M059J (cell line): ENCODE measurements at regions not wholly inside any gene's neighbourhood (a gene's known extent, or its start where the extent isn't known, plus 50 kb on each side); places are given as distances from the start of the nearest gene placed in this dataset.
"Not testable (repeated sequence)": the region's sequence is repeated elsewhere in the genome, so short reads cannot be mapped to it uniquely, and the experiment has no call there.

Experiments used
- DNase-seq: peaks from one replicate; pipeline ENCODE4 v3.0.0-alpha.2; 2012; ENCODE audit warnings: low read depth

GRCh38 chr3:143175940-143176894 lies 56.6 kb downstream of the CHST2 start:
- DNase-seq = not testable (repeated sequence)

GRCh38 chr3:143177965-143178364 lies 58.4 kb downstream of the CHST2 start:
- DNase-seq = not testable (repeated sequence)

GRCh38 chr3:143178775-143179548 lies 59.4 kb downstream of the CHST2 start:
- DNase-seq = not testable (repeated sequence)

- DNase-seq = no peak
Observed at GRCh38 chr3:143179603-143180002, 60.0 kb downstream of the CHST2 start.

GRCh38 chr3:143180860-143181259 lies 61.3 kb downstream of the CHST2 start:
- DNase-seq = not testable (repeated sequence)

- DNase-seq = not testable (repeated sequence)
Observed at GRCh38 chr3:143181977-143182376, 62.4 kb downstream of the CHST2 start.

GRCh38 chr3:143182866-143183664 lies 63.5 kb downstream of the CHST2 start:
- no peak for DNase-seq

- no peak for DNase-seq
Observed at GRCh38 chr3:143183665-143183964, 64.0 kb downstream of the CHST2 start.

GRCh38 chr3:143184099-143184498 lies 64.5 kb downstream of the CHST2 start:
- DNase-seq = no peak

- no peak for DNase-seq
Observed at GRCh38 chr3:143185401-143185800, 65.8 kb downstream of the CHST2 start.

GRCh38 chr3:143187111-143187510 lies 67.5 kb downstream of the CHST2 start:
- no peak for DNase-seq

GRCh38 chr3:143188881-143189280 lies 69.3 kb downstream of the CHST2 start:
- no peak for DNase-seq

- DNase-seq = no peak
Observed at GRCh38 chr3:143190101-143190500, 70.5 kb downstream of the CHST2 start.

GRCh38 chr3:143192193-143192592 lies 72.6 kb downstream of the CHST2 start:
- DNase-seq = no peak

GRCh38 chr3:143200001-143200924 lies 80.7 kb downstream of the CHST2 start:
- peak; percentile 31 for DNase-seq

GRCh38 chr3:143201045-143201444 lies 81.5 kb downstream of the CHST2 start:
- no peak for DNase-seq

GRCh38 chr3:143201870-143202752 lies 82.5 kb downstream of the CHST2 start:
- peak; percentile 21 for DNase-seq

GRCh38 chr3:143203142-143203541 lies 83.6 kb downstream of the CHST2 start:
- DNase-seq = no peak

GRCh38 chr3:143203848-143204247 lies 84.3 kb downstream of the CHST2 start:
- peak; percentile 61 for DNase-seq

- DNase-seq = no peak
Observed at GRCh38 chr3:143206955-143207337, 87.4 kb downstream of the CHST2 start.
